ENCODE measurements at regions not wholly inside any gene's neighbourhood (a gene's known extent, or its start where the extent isn't known, plus 50 kb on each side); places are given as distances from the start of the nearest gene placed in this dataset.

- Histone ChIP-seq H3K4me3 (ENCODE audit: low read length in 3 of 3) (no peak overlapping the region), H3K27ac (ENCODE audit: low read depth in 2 of 2, low read length in 2 of 2) (no peak overlapping the region), H3K36me3 (ENCODE audit: control insufficient read depth in 2 of 3, insufficient read depth in 3 of 3, low read length in 3 of 3) (no peaks in the 10 kb centered on the region), H3K27me3 (ENCODE audit: control insufficient read depth, insufficient read depth, low read length) (no peaks in the 10 kb centered on the region), H3K9me3 (ENCODE audit: control insufficient read depth in 2 of 3, insufficient read depth in 1 of 3, low read length in 3 of 3) (no peaks in the 10 kb centered on the region), H3K9ac (ENCODE audit: low read length in 3 of 3) (no peak overlapping the region), H3K4me1 (ENCODE audit: control insufficient read depth in 2 of 3, insufficient read depth in 2 of 3, low read depth in 1 of 3, low read length in 3 of 3) (no peaks in the 10 kb centered on the region)
- TF ChIP-seq CTCF (IDR thresholded peaks at IDR 0.05; ENCODE audit: borderline replicate concordance, extremely low read depth, insufficient read depth), result no peak
- no peak for FAIRE-seq
- DNase-seq, result no peak
- intact Hi-C loops (cut with DNase I), result no loop called here
Observed at GRCh38 chr18:42163321-42163720, 208.3 kb downstream of the PIK3C3 start.

GRCh38 chr18:42164556-42164955 lies 209.5 kb downstream of the PIK3C3 start:
- Histone ChIP-seq H3K4me3 (ENCODE audit: low read length in 3 of 3) (no peak overlapping the region), H3K36me3 (ENCODE audit: control insufficient read depth in 2 of 3, insufficient read depth in 3 of 3, low read length in 3 of 3) (no peaks in the 10 kb centered on the region), H3K4me1 (ENCODE audit: control insufficient read depth in 2 of 3, insufficient read depth in 2 of 3, low read depth in 1 of 3, low read length in 3 of 3) (no peaks in the 10 kb centered on the region), H3K9me3 (ENCODE audit: control insufficient read depth in 2 of 3, insufficient read depth in 1 of 3, low read length in 3 of 3) (no peaks in the 10 kb centered on the region), H3K27ac (ENCODE audit: low read depth in 2 of 2, low read length in 2 of 2) (no peak overlapping the region), H3K27me3 (ENCODE audit: control insufficient read depth, insufficient read depth, low read length) (no peaks in the 10 kb centered on the region), H3K9ac (ENCODE audit: low read length in 3 of 3) (no peak overlapping the region)
- intact Hi-C loops (cut with DNase I), result no loop called here
- no peak for TF ChIP-seq CTCF (IDR thresholded peaks at IDR 0.05; ENCODE audit: borderline replicate concordance, extremely low read depth, insufficient read depth)
- DNase-seq, result no peak
- no peak for FAIRE-seq

GRCh38 chr18:42165922-42166513 lies 211.0 kb downstream of the PIK3C3 start:
- H3K9ac ChIP-seq (ENCODE audit: low read length in 3 of 3), result no peak overlapping the region
- no peaks in the 10 kb centered on the region for H3K27me3 ChIP-seq (ENCODE audit: control insufficient read depth, insufficient read depth, low read length)
- no peaks in the 10 kb centered on the region for H3K36me3 ChIP-seq (ENCODE audit: control insufficient read depth in 2 of 3, insufficient read depth in 3 of 3, low read length in 3 of 3)
- H3K4me1 ChIP-seq (ENCODE audit: control insufficient read depth in 2 of 3, insufficient read depth in 2 of 3, low read depth in 1 of 3, low read length in 3 of 3), result no peaks in the 10 kb centered on the region
- no peak overlapping the region for H3K4me3 ChIP-seq (ENCODE audit: low read length in 3 of 3)
- intact Hi-C loops (cut with DNase I), result no loop called here
- TF ChIP-seq CTCF (IDR thresholded peaks at IDR 0.05; ENCODE audit: borderline replicate concordance, extremely low read depth, insufficient read depth), result no peak
- H3K9me3 ChIP-seq (ENCODE audit: control insufficient read depth in 2 of 3, insufficient read depth in 1 of 3, low read length in 3 of 3), result no peaks in the 10 kb centered on the region
- peak in 1 of 5 donors; percentile 26 for DNase-seq
- no peak for FAIRE-seq
- H3K27ac ChIP-seq (ENCODE audit: low read depth in 2 of 2, low read length in 2 of 2), result no peak overlapping the region

DNA sequence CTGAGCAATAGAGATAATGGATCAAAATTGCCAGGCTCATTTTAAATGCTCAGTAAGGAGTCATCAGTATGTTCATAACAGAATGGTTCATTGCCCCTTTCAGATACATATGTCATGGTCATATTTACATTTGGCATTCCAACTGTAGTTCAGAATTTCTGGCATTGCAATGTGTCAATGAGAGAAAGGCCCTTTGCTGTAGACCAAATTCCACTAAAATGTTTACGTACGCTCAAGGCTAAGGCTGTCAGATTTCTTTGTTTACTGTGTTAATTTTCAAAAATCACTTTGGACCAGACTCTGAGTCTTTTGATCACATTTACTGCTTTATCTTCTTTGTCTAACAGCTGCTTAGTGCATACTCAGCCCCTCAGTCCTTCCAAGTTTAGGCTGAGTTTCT lies 213.5 kb downstream of the PIK3C3 start:
- intact Hi-C loops (cut with DNase I), result no loop called here
- Histone ChIP-seq H3K9me3 (ENCODE audit: control insufficient read depth in 2 of 3, insufficient read depth in 1 of 3, low read length in 3 of 3) (no peaks in the 10 kb centered on the region), H3K9ac (ENCODE audit: low read length in 3 of 3) (no peak overlapping the region), H3K4me3 (ENCODE audit: low read length in 3 of 3) (no peak overlapping the region), H3K27me3 (ENCODE audit: control insufficient read depth, insufficient read depth, low read length) (no peaks in the 10 kb centered on the region), H3K36me3 (ENCODE audit: control insufficient read depth in 2 of 3, insufficient read depth in 3 of 3, low read length in 3 of 3) (no peaks in the 10 kb centered on the region), H3K4me1 (ENCODE audit: control insufficient read depth in 2 of 3, insufficient read depth in 2 of 3, low read depth in 1 of 3, low read length in 3 of 3) (no peaks in the 10 kb centered on the region), H3K27ac (ENCODE audit: low read depth in 2 of 2, low read length in 2 of 2) (no peak overlapping the region)
- TF ChIP-seq CTCF (IDR thresholded peaks at IDR 0.05; ENCODE audit: borderline replicate concordance, extremely low read depth, insufficient read depth), result no peak
- FAIRE-seq (no peak), DNase-seq (no peak)
